GM18517 (cell line): ENCODE measurements at regions not wholly inside any gene's neighbourhood (a gene's known extent, or its start where the extent isn't known, plus 50 kb on each side); places are given as distances from the start of the nearest gene placed in this dataset.
"Not testable (repeated sequence)": the region's sequence is repeated elsewhere in the genome, so short reads cannot be mapped to it uniquely, and the experiment has no call there.

ENCODE experiments used
- ATAC-seq: cut with Tn5 transposase; IDR thresholded peaks from one replicate; pipeline ENCODE4 v1.9.1; 2021; ENCODE audit warnings: mild to moderate bottlenecking, moderate library complexity; ENCODE audit not compliant: unreplicated experiment

DNA sequence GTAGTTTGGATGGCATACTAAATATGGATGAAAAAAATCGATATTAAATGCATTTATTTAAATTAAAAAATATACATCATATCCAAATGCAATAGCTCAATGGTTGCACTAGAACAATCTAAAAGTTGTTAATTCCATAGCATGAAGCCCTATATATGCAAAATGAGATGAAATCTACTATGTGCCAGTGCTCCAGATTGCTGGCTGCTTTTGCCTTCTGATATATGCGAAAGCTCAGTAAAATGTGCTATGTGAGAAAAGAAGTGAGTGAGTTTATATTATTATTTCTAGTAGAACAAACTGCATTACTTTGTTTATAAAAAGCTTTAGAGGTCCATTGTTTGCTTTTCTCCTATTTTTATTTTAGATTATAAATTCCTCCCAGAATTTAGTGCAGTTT lies 186.7 kb downstream of the MAT2B start:
- ATAC-seq, result no peak

DNA sequence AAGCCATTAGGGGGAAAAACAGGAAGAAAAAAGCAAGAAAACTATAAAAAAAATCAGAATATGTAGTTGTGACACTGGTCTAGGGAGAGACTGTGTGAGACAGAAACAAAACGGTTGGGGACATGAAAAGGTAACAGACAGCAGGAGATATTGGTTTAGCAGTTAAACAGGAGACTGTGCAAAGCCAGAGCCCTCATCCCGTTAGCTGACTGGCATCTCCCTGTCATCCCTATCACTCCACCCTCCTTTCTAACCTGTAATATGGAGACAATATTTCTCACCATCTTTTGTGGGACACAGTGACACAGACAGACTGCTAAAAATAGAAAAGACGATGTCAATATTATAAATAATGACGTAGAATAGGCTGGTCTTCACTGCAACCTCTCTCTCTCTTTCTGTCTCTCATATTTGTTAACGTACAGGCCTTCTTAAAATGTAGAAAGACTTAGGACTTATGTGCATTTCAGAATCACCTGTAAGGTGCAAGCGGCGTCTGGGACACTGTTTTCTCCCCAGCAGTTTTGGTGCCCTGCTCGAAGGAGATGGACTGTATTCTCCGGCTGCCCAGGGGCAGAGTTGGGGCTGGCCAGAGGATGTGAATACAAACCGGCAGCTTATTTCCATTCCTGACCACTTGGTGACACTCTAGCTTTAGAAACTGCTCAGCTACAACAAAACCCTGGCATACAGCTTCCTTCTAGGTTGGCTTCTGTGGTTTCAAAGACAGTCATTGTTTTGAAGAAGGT lies 190.6 kb downstream of the MAT2B start:
- ATAC-seq, result peak; percentile 89

DNA sequence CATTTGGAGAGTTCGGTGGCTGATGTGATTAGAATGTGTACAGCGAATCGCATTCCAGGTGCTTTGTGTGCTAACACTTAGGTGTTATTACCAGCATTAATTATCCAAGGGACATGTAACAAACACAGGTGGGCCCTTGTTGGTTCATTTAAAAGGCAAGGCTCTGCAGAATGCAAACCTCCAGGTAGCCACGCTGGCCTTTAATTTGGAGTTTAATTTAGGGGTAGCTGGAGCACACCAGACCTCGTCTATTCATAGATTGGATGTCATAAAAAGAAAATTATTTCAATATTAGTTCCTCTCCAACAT lies 191.1 kb downstream of the MAT2B start:
- no peak for ATAC-seq

DNA sequence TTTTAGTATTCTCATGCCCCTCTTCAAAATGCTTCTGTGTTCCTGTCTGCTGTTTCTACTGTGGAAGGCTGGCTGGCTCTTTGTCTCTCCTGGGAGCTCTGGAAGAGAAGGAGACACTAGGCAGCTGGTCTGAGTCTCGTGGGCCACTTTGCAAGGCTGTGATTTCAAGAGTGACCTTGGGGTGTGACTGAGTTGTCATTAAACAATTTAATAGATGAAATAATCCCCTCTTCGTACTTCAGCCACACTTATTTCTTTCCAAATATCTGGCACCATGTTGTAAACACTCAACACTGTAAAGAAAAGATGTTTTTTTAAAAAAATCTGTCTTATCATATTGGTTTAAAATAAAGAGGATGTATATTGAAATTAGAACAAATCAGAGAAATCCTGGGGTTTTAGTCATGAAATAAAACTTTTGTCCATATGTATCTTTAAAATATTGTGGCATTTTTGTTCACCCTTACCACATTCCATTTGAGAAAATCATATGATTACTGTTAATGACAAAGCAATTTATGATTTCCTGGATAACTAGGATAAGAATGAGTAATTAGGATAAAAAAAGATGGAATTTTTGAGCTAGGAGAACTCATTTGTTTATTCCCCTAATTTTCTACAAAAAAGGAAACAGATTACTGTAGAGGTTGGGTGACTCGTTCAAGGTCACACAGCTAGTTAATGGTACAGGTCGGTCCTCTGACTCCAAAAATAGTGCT lies 200.8 kb downstream of the MAT2B start:
- ATAC-seq, result no peak

DNA sequence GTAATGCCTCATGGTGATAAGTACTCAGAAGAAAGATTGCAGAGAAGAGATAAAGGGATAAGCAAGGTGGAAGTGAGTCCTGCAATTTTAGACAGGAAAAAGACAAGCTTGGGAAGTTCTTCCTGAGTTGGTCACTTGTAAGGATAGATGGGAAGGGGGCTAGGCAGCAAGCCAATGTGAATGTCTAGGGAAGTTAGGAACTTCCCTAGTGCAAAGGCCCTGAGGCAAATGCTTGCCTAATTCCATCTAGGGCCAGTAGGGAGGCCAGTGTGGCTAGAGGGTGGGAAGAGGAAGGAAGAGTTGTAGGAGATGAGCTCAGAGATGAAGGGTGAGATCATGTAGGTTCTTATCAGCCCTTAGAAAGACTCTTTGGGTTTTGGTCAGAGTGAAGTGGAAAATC lies 206.6 kb downstream of the MAT2B start:
- ATAC-seq, result no peak

DNA sequence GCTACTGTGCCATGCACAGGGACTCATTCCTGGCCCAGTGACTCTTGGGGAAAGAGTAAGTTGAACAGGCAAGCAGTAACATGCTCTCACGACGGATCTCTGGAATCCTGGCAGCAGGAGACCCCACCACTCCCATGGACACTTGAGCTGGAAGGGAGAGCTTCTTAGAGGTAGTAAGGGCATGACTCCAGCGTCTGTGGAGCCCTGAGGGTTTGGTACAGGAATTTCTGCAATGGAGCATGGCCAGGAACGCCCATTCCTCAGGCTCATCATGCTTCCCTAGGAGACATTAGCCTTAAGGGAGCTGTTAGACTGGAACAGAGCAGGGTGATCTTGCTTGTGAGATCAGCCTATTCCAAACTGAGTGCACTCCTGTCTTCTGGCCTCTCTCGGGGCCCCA lies 212.9 kb downstream of the MAT2B start:
- ATAC-seq, result no peak

DNA sequence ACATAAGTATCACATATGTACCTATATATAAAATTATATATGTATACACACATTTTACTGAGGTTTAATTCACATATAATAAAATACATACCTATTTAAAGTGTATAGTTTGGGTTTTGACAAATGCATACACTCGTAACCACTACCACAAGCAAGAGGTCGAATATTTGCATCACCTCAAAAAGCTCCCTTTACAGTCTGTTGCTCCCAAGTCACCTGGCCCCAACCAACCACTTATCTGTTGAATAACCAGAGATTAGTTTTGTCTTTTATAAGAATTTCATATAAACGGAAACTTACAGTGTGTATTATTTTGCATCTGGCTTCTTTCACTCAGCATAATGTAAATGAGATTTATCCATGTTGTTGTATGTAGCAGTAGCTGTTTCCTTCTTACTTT lies 218.9 kb downstream of the MAT2B start:
- ATAC-seq, result no peak

DNA sequence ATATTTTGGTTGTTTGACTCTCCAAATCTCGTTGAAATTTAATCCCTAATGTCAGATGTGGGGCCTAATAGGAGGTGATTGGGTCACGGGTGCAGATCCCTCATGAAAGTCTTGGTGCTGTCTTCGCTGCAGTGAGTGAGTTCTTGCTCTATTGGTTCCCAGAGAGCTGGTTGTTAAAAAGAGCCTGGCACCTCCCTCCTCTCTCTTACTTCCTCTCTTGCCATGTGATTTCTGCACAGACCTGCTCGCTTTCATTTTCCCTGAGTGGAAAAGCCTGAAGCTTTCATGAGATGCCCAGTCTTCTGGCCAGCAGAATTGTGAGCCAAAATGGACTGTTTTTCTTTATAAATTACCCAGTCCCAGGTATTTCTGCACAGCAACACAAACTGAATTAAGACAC lies 221.6 kb downstream of the MAT2B start:
- peak; percentile 70 for ATAC-seq

DNA sequence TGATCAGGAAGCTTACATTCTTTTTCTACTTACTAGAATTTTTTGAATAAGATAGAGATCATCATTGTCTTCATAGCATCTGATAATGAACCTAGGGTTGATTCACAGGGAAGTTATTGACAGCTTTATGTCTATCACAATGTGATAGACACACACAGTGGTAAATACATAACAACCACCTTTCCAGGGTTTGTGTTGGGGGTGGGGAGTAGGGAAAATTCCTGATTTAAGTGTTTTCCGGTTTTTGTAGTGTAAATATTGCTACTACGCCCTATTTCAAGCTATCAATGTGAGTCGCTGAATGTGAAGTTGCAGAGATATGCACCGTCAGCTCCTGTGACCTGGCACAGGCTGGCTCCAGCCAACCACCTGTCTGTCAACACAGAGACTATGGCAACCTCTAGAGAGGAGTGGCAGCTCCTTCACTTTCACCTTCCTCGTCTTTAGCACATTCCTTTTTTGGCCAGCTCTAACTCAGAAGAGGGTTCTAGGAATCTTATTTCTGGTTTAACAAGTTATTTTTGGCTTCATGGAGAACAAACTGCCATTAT lies 224.9 kb downstream of the MAT2B start:
- no peak for ATAC-seq

DNA sequence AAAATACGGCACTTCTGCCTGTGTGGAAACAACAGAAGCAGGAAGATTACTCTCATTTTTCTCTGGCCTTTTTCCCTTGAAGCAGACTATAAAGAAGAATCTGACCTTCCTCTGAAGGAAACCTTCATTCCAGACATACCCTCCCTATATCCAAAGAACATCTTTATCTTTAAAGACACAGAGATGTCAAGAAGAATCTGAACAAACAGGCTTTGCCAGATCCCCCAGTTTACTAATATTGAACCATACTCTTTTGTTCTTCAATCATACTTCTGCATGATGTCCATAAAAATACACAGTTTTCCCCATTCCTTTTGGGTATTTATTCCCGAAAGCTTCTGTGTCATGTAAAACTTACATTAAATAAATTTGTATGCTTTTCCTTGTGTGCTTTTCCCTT lies 225.8 kb downstream of the MAT2B start:
- ATAC-seq, result no peak

DNA sequence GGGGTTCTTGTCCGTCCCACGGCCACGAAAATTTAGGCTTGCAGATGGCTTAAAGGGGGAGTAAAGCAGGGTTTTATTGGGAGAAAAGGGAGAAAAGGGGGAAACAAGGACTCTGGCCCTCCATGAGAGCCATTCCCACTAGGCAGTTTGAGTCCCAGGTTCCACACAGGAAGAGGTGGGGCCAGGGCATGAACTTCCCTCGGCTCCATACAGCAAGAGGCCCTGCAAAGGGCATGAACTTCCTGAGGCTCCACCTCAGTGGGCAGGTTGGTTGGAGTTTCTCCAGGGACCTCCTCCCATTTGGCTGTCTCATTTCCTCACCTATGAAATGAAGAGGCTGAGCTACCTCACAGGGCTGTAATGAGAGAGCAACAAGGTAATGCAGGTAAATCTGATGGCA lies 229.7 kb downstream of the MAT2B start:
- no peak for ATAC-seq

DNA sequence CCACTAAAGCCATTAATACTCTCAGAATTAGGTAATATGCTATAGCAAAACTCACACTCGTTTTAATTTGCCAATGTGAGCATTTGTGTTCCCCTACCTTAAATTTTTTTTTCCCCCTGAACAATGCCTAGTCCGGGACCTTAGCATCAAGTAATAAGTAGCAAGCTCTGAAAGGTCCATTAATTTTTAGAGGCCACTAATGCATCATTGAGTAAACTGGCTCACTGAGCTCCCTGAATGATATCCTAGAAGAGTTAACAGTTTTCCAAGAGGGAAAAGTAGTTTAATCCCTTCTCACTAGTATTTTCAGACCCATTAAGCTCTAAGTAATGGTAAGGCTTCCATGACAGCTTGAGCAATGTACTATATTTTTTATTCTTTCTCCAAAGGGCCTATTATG lies 242.2 kb downstream of the MAT2B start:
- ATAC-seq, result no peak

DNA sequence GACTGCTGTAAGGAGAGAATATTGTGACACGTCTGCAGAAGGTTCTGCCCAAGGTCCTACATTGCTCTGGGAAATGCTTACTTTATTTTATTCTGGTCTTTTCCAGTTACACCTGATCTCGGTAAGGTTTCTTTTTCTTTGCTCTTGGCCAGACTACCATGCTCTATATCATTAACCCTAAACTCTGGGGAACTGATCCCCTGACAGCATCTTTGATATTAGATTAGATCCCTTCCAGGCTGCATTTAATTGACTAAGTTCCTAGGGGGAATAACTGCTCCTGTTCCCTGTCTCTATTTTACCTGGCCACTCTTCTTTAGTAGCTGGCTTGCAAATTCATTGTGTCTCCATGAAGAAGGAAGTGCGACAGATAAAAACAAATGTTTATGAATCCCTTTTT lies 243.5 kb downstream of the MAT2B start:
- ATAC-seq, result no peak

DNA sequence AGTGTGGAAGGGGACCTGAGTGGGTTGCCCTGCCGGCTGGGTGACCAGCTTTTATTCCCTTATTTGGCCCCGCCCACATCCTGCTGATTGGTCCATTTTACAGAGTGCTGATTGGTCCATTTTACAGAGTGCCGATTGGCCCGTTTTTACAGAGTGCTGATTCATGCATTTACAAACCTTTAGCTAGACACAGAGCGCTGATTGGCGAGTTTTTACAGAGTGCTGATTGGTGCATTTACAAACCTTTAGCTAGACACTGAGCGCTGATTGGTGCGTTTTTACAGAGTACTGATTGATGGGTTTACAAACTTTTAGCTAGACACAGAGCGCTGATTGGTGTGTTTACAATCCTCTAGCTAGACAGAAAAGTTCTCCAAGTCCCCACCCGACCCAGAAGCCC lies 245.0 kb downstream of the MAT2B start:
- not testable (repeated sequence) for ATAC-seq

DNA sequence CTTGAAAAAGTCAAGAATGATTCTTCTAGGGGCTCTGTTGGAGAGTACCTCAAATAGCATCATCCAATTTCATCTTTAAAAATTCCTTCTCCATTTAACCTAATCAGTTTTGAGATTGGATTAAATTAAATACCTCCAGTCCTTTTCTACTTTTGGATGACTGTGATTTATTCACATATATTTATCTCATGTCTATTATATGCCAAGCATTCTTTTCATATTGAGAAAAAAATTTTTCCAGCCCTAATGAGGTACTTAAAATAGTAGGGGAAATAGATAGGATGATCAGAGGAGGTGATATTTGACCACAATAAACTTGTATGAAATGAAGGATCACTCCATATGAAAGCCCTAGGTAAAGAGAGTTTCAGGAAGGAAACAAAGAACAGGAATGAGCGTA lies 250.1 kb downstream of the MAT2B start:
- ATAC-seq, result no peak

DNA sequence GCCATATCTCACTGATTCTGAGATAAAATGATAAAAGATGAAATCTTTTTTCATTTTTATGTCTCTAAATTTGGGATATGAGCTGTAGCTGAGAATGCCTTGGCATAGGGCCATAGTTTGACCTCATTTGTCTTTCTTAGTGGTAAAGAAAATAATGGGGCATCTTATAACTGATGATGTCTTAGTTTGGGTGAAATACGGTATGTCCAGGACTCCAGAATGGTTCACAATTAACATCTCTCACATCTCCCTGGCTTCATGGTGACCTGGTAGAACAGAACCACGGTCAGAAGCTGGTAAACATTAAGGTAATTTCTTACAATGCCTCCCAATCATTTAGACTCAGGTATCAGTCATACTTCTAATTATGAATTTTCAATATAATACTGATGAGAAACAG lies 250.8 kb downstream of the MAT2B start:
- ATAC-seq, result no peak

DNA sequence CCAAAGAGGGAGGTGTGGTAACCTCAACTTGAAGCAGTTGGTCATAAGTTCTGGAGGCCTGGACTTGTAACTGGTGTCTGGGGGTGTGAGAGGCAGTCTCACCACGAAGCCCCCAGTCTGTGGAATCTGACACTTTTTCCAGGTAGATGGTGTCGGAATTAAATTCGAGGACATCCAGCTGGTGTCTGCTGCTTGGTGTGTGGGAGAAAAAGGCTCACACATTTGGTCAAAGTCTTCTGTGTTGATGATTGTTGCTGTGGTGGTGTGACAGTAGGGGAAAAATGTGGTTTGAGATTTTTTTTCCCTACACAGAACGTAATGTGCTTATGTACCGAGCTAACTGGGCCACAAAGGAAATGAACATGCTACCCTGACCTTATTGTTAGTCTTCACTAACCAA lies 251.9 kb downstream of the MAT2B start:
- no peak for ATAC-seq

DNA sequence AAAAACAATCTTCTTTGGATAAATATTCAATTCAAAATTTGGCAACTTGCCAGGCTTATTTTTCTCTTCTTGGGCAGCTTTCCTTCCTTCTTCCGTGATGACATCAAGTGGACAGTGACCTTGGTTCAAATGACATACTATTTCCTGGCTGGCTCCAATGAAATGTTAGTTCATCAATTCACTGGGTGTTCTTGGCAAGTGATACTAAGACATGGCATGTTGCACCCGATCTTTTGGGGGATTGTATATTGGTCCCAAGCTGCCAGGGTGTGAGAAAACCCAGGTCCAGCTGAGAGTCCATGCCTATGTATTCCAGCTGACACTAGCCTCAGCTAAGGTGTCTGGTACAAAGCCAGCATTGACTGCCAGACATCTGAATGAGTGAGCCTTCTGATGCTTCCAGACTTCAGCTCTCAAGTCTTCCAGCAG lies 252.9 kb downstream of the MAT2B start:
- no peak for ATAC-seq

DNA sequence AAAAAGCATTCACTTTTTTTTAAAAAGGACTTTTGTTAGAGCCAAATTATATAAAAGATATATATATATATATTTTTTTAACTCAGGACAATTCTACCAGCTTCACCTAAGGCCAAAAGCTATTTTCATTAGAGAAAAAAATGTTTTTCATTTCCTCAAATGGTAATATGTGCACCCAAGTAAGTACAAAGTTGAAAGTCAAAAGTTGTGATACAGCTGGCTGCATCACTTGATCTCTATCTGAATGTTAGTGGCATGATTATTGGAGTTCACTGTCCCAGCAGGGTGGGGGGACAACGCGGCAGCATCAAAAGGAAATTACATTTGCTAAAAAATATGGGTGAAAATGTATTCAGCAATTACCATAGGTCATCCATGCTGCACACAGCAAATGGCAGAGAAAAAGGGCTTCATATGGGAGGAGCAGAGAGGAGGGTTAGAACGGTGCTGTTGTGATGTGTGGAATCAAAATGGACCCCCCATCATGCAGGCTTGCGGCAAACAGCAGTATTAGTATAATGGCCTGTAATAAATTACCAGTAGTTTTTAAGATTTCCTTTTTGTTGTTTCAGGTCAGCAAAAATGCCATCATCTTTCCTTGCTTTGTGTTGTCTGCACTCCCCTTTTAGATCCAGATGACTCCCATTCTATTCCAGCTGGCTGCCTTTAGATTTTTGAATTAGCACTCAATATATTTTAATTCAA lies 253.7 kb downstream of the MAT2B start:
- ATAC-seq, result no peak

DNA sequence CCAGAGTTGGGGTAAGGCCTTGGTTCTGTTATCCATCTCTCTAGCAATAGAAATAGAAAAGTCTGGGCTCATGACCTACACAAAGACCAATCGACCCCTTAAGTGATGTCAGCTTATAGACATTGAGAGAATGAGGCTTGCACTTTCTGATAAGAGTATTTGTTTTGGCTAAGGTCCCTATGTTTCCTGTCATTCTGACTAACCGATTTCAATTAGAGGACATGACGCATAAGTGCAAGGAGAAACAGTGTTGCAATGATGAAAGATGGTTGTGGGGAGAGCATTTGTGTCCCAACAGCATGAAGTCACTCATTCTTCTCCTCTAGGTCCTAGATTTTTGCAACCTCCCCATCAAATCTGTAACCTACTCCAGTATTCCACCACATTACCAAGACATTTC lies 255.1 kb downstream of the MAT2B start:
- no peak for ATAC-seq

DNA sequence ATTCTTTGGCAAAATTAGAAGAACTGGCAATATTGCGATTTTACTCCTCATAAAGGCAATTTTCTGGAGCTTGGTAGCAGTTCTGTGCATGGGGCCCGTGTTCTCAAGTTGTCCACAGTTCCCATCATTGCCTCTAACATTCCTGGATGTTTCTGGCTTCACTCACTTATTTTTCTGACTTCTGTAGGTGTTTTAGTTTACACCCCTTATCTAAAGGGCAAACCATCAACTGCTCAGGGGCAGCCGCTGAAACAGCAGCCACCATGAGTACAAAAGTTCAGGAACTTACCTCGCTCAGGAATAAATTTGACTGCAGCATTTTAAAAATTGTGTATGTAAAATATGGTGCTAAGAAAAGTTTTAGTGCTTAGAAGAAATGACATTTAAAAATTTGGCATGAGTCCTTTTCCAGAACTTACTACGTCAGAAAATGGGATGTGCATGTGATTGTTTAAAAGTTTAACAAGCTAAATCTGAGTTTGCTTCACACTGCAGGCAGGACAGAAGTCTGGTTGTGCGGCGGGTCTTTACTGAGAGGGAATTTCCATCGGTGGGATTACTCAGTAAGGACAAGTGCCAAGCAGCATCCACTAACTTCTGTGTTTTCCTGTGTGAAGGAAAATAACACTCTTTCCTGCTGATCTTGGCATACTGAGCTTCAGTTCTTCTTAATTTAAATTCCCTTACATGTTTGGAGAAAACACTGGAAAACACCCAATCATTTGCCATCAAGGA lies 261.7 kb downstream of the MAT2B start:
- no peak for ATAC-seq
